Mesothelial cell of epicardium (in vitro differentiated cells): ENCODE measurements at regions not wholly inside any gene's neighbourhood (a gene's known extent, or its start where the extent isn't known, plus 50 kb on each side); places are given as distances from the start of the nearest gene placed in this dataset.
"Not testable (repeated sequence)": the region's sequence is repeated elsewhere in the genome, so short reads cannot be mapped to it uniquely, and the experiment has no call there.

ENCODE experiments used
- DNase-seq, 2 experiments: peaks; one replicate each; pipeline ENCODE4 v3.0.0; 2021; ENCODE audit warnings: low spot score in 2 of 2; ENCODE audit not compliant: unreplicated experiment in 2 of 2
- H3K27ac Mint-ChIP-seq: 2 replicates; pipeline ENCODE4 v1.8.0; 2021; ENCODE audit warnings: mixed read lengths
- H3K27me3 Mint-ChIP-seq: 2 replicates; pipeline ENCODE4 v1.8.0; 2021; ENCODE audit warnings: low read depth, mixed read lengths
- H3K36me3 Mint-ChIP-seq: 2 replicates; pipeline ENCODE4 v1.8.0; 2021; ENCODE audit warnings: mixed read lengths
- H3K4me1 Mint-ChIP-seq: 2 replicates; pipeline ENCODE4 v1.8.0; 2021; ENCODE audit warnings: mixed read lengths
- H3K4me3 Mint-ChIP-seq: 2 replicates; pipeline ENCODE4 v1.8.0; 2021; ENCODE audit warnings: mild to moderate bottlenecking, moderate library complexity, mixed read lengths
- H3K9me3 Mint-ChIP-seq: 2 replicates; pipeline ENCODE4 v1.8.0; 2021; ENCODE audit warnings: mixed read lengths
- CTCF ChIP-seq: fragments of 200-600 bp; sonication (generic); IDR thresholded peaks from one replicate; pipeline ENCODE4 v1.5.0; 2021; ENCODE audit warnings: antibody characterized with exemption; ENCODE audit not compliant: unreplicated experiment

GRCh38 chr4:110424144-110424543, 51.8 kb upstream of the ENPEP start:
- peaks cover 41% of the 10 kb centered on the region for H3K9me3 Mint-ChIP-seq
- H3K4me3 Mint-ChIP-seq, result no peak overlapping the region
- peaks cover 46% of the 10 kb centered on the region for H3K36me3 Mint-ChIP-seq
- H3K4me1 Mint-ChIP-seq, result no peaks in the 10 kb centered on the region
- no peak overlapping the region for H3K27ac Mint-ChIP-seq
- H3K27me3 Mint-ChIP-seq, result no peaks in the 10 kb centered on the region
- TF ChIP-seq CTCF, result no peak
- DNase-seq, result no peak

GRCh38 chr4:110418641-110419040, 57.3 kb upstream of the ENPEP start:
- Mint-ChIP-seq H3K27ac (no peak overlapping the region), H3K4me3 (no peak overlapping the region), H3K36me3 (peaks cover 52% of the 10 kb centered on the region), H3K9me3 (peaks cover 42% of the 10 kb centered on the region), H3K27me3 (no peaks in the 10 kb centered on the region), H3K4me1 (peaks cover 9% of the 10 kb centered on the region)
- no peak for DNase-seq
- no peak for TF ChIP-seq CTCF

GRCh38 chr4:110417136-110417535, 58.8 kb upstream of the ENPEP start:
- Mint-ChIP-seq H3K36me3 (peaks cover 51% of the 10 kb centered on the region), H3K9me3 (peaks cover 39% of the 10 kb centered on the region), H3K4me3 (no peak overlapping the region), H3K27ac (no peak overlapping the region), H3K27me3 (no peaks in the 10 kb centered on the region), H3K4me1 (peaks cover 21% of the 10 kb centered on the region)
- no peak for DNase-seq
- TF ChIP-seq CTCF, result no peak

GRCh38 chr4:110415478-110415877, 60.5 kb upstream of the ENPEP start:
- no peak for TF ChIP-seq CTCF
- no peak for DNase-seq
- Mint-ChIP-seq H3K4me1 (peaks cover 29% of the 10 kb centered on the region), H3K9me3 (peaks cover 24% of the 10 kb centered on the region), H3K36me3 (peaks cover 37% of the 10 kb centered on the region), H3K27ac (no peak overlapping the region), H3K4me3 (no peak overlapping the region), H3K27me3 (no peaks in the 10 kb centered on the region)

- no peak for TF ChIP-seq CTCF
- H3K4me1 Mint-ChIP-seq, result peaks cover 29% of the 10 kb centered on the region
- peaks cover 36% of the 10 kb centered on the region for H3K36me3 Mint-ChIP-seq
- no peak overlapping the region for H3K27ac Mint-ChIP-seq
- H3K27me3 Mint-ChIP-seq, result no peaks in the 10 kb centered on the region
- peaks cover 22% of the 10 kb centered on the region for H3K9me3 Mint-ChIP-seq
- no peak for DNase-seq
- no peak overlapping the region for H3K4me3 Mint-ChIP-seq
Observed at GRCh38 chr4:110415041-110415440, 60.9 kb upstream of the ENPEP start.

- H3K27me3 Mint-ChIP-seq, result no peaks in the 10 kb centered on the region
Observed at GRCh38 chr4:110414561-110414920, 61.4 kb upstream of the ENPEP start.

GRCh38 chr4:110413807-110414560, 62.0 kb upstream of the ENPEP start:
- not testable (repeated sequence) for H3K4me3 Mint-ChIP-seq
- Mint-ChIP-seq H3K4me1 (peaks cover 29% of the 10 kb centered on the region), H3K9me3 (peaks cover 22% of the 10 kb centered on the region)

More at GRCh38 chr4:110414561-110414920, 61.4 kb upstream of the ENPEP start:
- peaks cover 36% of the 10 kb centered on the region for H3K36me3 Mint-ChIP-seq
- DNase-seq, result no peak
- H3K4me3 Mint-ChIP-seq, result no peak overlapping the region
- H3K4me1 Mint-ChIP-seq, result peaks cover 29% of the 10 kb centered on the region
- peak overlapping the region; percentile 50 for H3K27ac Mint-ChIP-seq
- no peak for TF ChIP-seq CTCF
- peaks cover 22% of the 10 kb centered on the region for H3K9me3 Mint-ChIP-seq

More at GRCh38 chr4:110413807-110414560, 62.0 kb upstream of the ENPEP start:
- H3K27me3 Mint-ChIP-seq, DNase-seq: not testable (repeated sequence)
- H3K27ac Mint-ChIP-seq, result peak overlapping the region; percentile 50
- H3K36me3 Mint-ChIP-seq, result peaks cover 32% of the 10 kb centered on the region
